CD4-positive, alpha-beta memory T cell (primary cell): ENCODE measurements at regions not wholly inside any gene's neighbourhood (a gene's known extent, or its start where the extent isn't known, plus 50 kb on each side); places are given as distances from the start of the nearest gene placed in this dataset.

Source experiments
- CTCF ChIA-PET: fragments of 350-600 bp; sonication (Branson Sonifier 250); formaldehyde crosslinking; loops from one replicate; lab custom pipeline; 2021; ENCODE audit warnings: inconsistent platforms; ENCODE audit not compliant: partially characterized antibody; lab: Charles Lee
- POLR2A ChIA-PET: fragments of 350-600 bp; sonication (Branson Sonifier 250); formaldehyde crosslinking; loops from one replicate; lab custom pipeline; 2021; ENCODE audit not compliant: partially characterized antibody; lab: Charles Lee
- DNase-seq, 5 donors: peaks; one replicate each; pipeline versions ENCODE4 v3.0.0 to v3.0.0-alpha.2; 2020 to 2022; ENCODE audit warnings: mixed read lengths in 1 of 5
- H3K27ac ChIP-seq: one replicate; pipeline ENCODE4 v1.7.0; 2013; ENCODE audit warnings: low read depth, low read length
- H3K27me3 ChIP-seq: 2 replicates; pipeline ENCODE4 v1.7.0; 2013; ENCODE audit warnings: mild to moderate bottlenecking, low read length, moderate library complexity; ENCODE audit not compliant: insufficient read depth
- H3K36me3 ChIP-seq: 2 replicates; pipeline ENCODE4 v1.7.0; 2013; ENCODE audit warnings: mild to moderate bottlenecking, low read length, moderate library complexity; ENCODE audit not compliant: insufficient read depth
- H3K4me1 ChIP-seq: 2 replicates; pipeline ENCODE4 v1.7.0; 2013; ENCODE audit warnings: mild to moderate bottlenecking, low read length, moderate library complexity; ENCODE audit not compliant: insufficient read depth
- H3K4me3 ChIP-seq, 2 donors: one replicate each; pipeline ENCODE4 v1.7.0; 2013; ENCODE audit warnings: low read length in 2 of 2, mild to moderate bottlenecking in 1 of 2
- H3K9me3 ChIP-seq, 2 donors: one replicate each; pipeline ENCODE4 v1.7.0; 2013; ENCODE audit warnings: low read length in 2 of 2, control low read depth in 1 of 2; ENCODE audit not compliant: control insufficient read depth in 1 of 2
- H3K27ac Mint-ChIP-seq, 7 donors: one replicate each; pipeline ENCODE4 v1.8.0; 2020 to 2021; ENCODE audit warnings: mixed read lengths in 7 of 7, mild to moderate bottlenecking in 6 of 7, inconsistent platforms in 3 of 7, moderate library complexity in 3 of 7
- H3K27me3 Mint-ChIP-seq, 2 donors: one replicate each; pipeline ENCODE4 v1.8.0; 2020 to 2021; ENCODE audit warnings: mixed read lengths in 2 of 2
- H3K36me3 Mint-ChIP-seq, 2 donors: one replicate each; pipeline ENCODE4 v1.8.0; 2020 to 2021; ENCODE audit warnings: mixed read lengths in 2 of 2, inconsistent platforms in 1 of 2, mild to moderate bottlenecking in 1 of 2
- H3K4me1 Mint-ChIP-seq, 4 donors: one replicate each; pipeline ENCODE4 v1.8.0; 2020 to 2021; ENCODE audit warnings: mixed read lengths in 4 of 4, mild to moderate bottlenecking in 1 of 4
- H3K4me3 Mint-ChIP-seq, 8 donors: one replicate each; pipeline ENCODE4 v1.8.0; 2020 to 2021; ENCODE audit warnings: mixed read lengths in 8 of 8, mild to moderate bottlenecking in 7 of 8, moderate library complexity in 6 of 8, inconsistent platforms in 3 of 8
- H3K9me3 Mint-ChIP-seq, 8 donors: one replicate each; pipeline ENCODE4 v1.8.0; 2020 to 2021; ENCODE audit warnings: mixed read lengths in 8 of 8, mild to moderate bottlenecking in 5 of 8, inconsistent platforms in 3 of 8, moderate library complexity in 1 of 8
- intact Hi-C: fragments of 100-400 bp; cut with micrococcal nuclease; formaldehyde crosslinking; loops from one replicate; pipeline ENCODE4 v1.15.1; 2023

DNA sequence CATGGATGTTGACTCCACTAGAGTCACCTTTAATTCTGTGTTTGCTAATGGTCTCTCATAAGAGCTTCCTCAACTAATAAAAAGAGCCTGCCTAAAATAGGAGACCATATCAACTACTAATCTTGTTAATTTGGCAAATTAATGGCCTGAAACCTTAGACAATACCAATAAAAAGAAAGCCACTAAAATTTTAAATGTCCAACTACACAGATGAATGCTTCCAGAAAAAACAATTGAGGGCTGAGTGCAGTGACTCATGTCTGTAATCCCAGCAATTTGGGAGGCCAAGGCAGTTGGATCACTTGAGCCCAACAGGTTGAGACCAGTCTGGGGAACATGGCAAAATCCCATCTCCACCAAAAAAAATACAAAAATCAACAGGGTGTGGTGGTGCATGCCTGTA is 230.9 kb downstream of the NSUN3 start:
- no peak overlapping the region for H3K27ac Mint-ChIP-seq
- no peak overlapping the region for H3K4me3 Mint-ChIP-seq
- H3K4me1 Mint-ChIP-seq = no peaks in the 10 kb centered on the region
- H3K9me3 Mint-ChIP-seq = peaks cover 0 to 6% (median 0%) of the 10 kb centered on the region in 8 donors
- no peak overlapping the region for H3K27ac ChIP-seq
- H3K27me3 Mint-ChIP-seq = no peaks in the 10 kb centered on the region
- ChIA-PET CTCF (no interaction called here), POLR2A (no interaction called here)
- H3K4me3 ChIP-seq = no peak overlapping the region
- H3K36me3 ChIP-seq = no peaks in the 10 kb centered on the region
- H3K9me3 ChIP-seq = no peaks in the 10 kb centered on the region
- H3K27me3 ChIP-seq = no peaks in the 10 kb centered on the region
- intact Hi-C loops = no loop called here
- no peaks in the 10 kb centered on the region for H3K4me1 ChIP-seq
- no peaks in the 10 kb centered on the region for H3K36me3 Mint-ChIP-seq
- DNase-seq = no peak

DNA sequence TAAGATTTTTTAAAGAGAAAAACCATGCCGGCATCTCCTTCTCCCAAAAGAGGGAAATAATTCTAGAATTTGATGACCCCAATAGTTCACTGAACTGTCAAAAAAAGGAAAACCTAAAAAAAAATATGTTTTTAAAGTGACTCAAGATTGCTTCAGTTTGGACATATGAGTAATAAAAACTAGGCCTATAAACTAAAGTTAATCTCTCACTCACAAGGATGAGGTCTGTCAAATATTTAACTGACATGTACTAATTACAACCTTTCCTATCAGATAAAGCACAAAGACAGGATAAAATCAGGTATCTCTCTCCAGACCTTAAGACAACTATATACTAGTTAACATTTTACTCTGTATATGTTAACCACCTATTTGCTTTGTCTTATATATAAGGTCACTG is 231.9 kb downstream of the NSUN3 start:
- Mint-ChIP-seq H3K36me3 (no peaks in the 10 kb centered on the region), H3K4me1 (no peaks in the 10 kb centered on the region), H3K9me3 (peaks cover 0 to 6% (median 0%) of the 10 kb centered on the region in 8 donors), H3K27me3 (no peaks in the 10 kb centered on the region), H3K27ac (no peak overlapping the region), H3K4me3 (no peak overlapping the region)
- no peaks in the 10 kb centered on the region for H3K36me3 ChIP-seq
- H3K27ac ChIP-seq = no peak overlapping the region
- no peaks in the 10 kb centered on the region for H3K9me3 ChIP-seq
- ChIA-PET CTCF (no interaction called here), POLR2A (no interaction called here)
- no peak overlapping the region for H3K4me3 ChIP-seq
- intact Hi-C loops = no loop called here
- no peaks in the 10 kb centered on the region for H3K4me1 ChIP-seq
- DNase-seq = no peak
- no peaks in the 10 kb centered on the region for H3K27me3 ChIP-seq

DNA sequence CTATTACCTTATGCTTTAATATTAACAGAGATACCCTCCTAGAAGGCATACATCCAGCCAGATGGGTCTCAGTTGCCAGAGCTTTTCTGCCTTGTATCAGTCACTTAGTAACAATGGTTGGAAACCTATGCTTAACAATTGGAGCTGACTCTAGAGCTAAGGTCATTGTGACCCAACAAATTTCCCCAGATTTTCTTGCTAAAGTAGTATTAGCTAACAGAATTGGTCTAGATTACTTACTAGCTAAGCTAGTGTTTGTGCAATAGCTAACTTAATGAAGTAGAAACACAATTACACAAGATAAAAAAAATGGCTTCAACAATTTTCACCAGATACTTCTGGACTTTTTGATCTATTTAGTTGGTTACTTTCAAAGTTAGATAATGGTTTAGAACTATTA is 236.9 kb downstream of the NSUN3 start:
- CTCF ChIA-PET = no interaction called here

DNA sequence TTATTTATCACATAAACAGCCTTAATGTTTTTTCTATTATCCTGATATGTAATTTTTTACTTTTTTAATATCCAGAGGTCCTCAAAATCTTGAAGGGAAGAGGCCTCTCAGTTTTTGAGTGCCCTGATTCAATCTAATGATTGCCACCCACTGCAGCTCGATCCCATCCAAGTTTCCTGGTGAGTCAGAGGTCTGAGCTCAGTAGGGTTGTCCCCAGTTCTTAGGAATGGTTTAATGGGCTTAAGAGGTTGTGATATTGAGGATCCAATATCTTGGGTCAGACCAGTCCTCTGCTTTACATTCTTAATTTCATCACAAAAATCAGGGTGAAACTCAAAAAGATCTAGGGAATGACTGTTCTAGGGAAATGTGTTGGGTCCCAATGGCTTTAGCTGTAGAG is 238.5 kb downstream of the NSUN3 start:
- H3K4me3 Mint-ChIP-seq = no peak overlapping the region
- H3K9me3 Mint-ChIP-seq = no peaks in the 10 kb centered on the region
- CTCF ChIA-PET = no interaction called here
- no peaks in the 10 kb centered on the region for H3K36me3 Mint-ChIP-seq
- no peak overlapping the region for H3K4me3 ChIP-seq
- H3K9me3 ChIP-seq = no peaks in the 10 kb centered on the region
- POLR2A ChIA-PET = no interaction called here
- H3K27ac ChIP-seq = no peak overlapping the region
- no peaks in the 10 kb centered on the region for H3K36me3 ChIP-seq
- H3K27me3 ChIP-seq = no peaks in the 10 kb centered on the region
- H3K4me1 ChIP-seq = no peaks in the 10 kb centered on the region
- no peaks in the 10 kb centered on the region for H3K4me1 Mint-ChIP-seq
- no peaks in the 10 kb centered on the region for H3K27me3 Mint-ChIP-seq
- DNase-seq = no peak
- intact Hi-C loops = no loop called here
- H3K27ac Mint-ChIP-seq = no peak overlapping the region

More for the DNA sequence above, 236.9 kb downstream of the NSUN3 start:
- Histone ChIP-seq H3K4me3 (no peak overlapping the region), H3K27ac (no peak overlapping the region), H3K4me1 (no peaks in the 10 kb centered on the region), H3K36me3 (no peaks in the 10 kb centered on the region), H3K27me3 (no peaks in the 10 kb centered on the region), H3K9me3 (no peaks in the 10 kb centered on the region)
- no peak for DNase-seq
- no peaks in the 10 kb centered on the region for H3K4me1 Mint-ChIP-seq
- H3K36me3 Mint-ChIP-seq = no peaks in the 10 kb centered on the region
- H3K9me3 Mint-ChIP-seq = no peaks in the 10 kb centered on the region
- POLR2A ChIA-PET = no interaction called here
- no peaks in the 10 kb centered on the region for H3K27me3 Mint-ChIP-seq
- H3K4me3 Mint-ChIP-seq = no peak overlapping the region
- H3K27ac Mint-ChIP-seq = no peak overlapping the region
- intact Hi-C loops = no loop called here

DNA sequence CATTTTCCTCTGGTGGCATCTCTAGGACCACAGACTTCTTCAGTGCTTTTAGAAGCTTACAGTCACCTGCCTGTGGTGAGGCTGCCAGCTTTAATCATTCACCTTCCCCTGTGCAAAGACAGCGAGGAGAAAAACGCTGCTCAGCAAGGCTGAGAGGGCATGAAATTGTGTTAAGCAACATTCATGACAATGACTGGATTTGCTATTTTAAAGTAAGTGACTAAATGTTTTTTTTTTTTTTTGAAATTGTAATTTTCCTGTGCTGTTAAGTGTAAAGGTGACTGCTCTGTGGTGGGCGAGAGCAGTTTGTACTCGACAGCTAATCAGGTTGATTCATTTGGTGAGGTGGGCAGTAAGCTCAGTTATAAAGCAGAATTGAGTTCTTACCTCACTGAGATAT is 240.4 kb downstream of the NSUN3 start:
- intact Hi-C loops = no loop called here
- H3K36me3 ChIP-seq = no peaks in the 10 kb centered on the region
- Mint-ChIP-seq H3K36me3 (no peaks in the 10 kb centered on the region), H3K27me3 (no peaks in the 10 kb centered on the region), H3K27ac (no peak overlapping the region), H3K9me3 (peaks cover 0 to 4% (median 0%) of the 10 kb centered on the region in 8 donors), H3K4me3 (no peak overlapping the region), H3K4me1 (no peaks in the 10 kb centered on the region)
- H3K27ac ChIP-seq = no peak overlapping the region
- no peaks in the 10 kb centered on the region for H3K27me3 ChIP-seq
- ChIA-PET CTCF (interaction anchor here (0.7 kb wide), 1 partner anchor 38 kb away, joined by 4 read pairs; no protein-coding TSS in a partner anchor), POLR2A (no interaction called here)
- no peaks in the 10 kb centered on the region for H3K4me1 ChIP-seq
- no peak for DNase-seq
- H3K4me3 ChIP-seq = no peak overlapping the region
- H3K9me3 ChIP-seq = no peaks in the 10 kb centered on the region

DNA sequence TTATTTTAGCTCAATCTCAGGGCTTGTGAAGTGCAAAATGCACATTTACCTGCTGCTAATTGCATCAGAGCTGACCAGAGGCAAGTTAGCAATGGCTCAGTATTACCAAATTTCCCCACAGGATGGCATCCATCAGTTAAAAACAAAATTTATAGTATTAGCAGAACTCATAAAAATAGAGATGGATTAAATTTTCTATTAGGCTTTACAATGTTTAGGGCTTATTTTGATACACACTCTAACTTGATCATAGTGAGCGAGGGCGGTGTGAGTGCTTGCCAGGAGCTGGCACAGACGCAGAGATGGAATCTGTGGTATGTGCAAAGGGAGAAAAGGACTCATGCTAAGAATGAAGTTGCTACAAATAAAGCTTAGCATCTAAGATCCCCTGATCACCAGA is 241.0 kb downstream of the NSUN3 start:
- peaks cover 0 to 4% (median 0%) of the 10 kb centered on the region in 8 donors for H3K9me3 Mint-ChIP-seq
- H3K9me3 ChIP-seq = no peaks in the 10 kb centered on the region
- no peak overlapping the region for H3K4me3 Mint-ChIP-seq
- ChIA-PET POLR2A (no interaction called here), CTCF (no interaction called here)
- no peaks in the 10 kb centered on the region for H3K36me3 ChIP-seq
- intact Hi-C loops = no loop called here
- H3K27me3 ChIP-seq = no peaks in the 10 kb centered on the region
- no peak overlapping the region for H3K27ac ChIP-seq
- H3K4me1 ChIP-seq = no peaks in the 10 kb centered on the region
- H3K36me3 Mint-ChIP-seq = no peaks in the 10 kb centered on the region
- H3K27me3 Mint-ChIP-seq = no peaks in the 10 kb centered on the region
- no peak for DNase-seq
- no peak overlapping the region for H3K27ac Mint-ChIP-seq
- H3K4me3 ChIP-seq = no peak overlapping the region
- no peaks in the 10 kb centered on the region for H3K4me1 Mint-ChIP-seq

DNA sequence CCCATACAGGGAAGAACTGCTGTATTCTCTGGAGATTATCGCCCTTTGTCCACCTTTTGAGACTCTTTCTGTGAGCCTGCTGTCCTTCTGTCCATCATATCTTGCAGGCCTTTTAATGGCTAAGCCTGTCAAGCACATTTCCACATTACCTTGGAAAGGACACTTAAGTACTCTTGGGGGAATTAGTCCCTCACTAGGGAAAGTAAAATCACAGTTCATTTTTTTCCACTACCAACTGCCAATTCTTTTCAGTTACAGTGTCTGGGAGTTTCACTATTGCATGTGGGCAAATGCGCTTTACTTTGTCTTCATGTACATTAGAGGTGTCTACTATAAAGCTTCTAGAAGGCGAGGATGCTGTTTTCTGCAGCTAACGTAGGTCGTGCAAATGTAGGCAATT is 242.1 kb downstream of the NSUN3 start:
- H3K36me3 ChIP-seq = no peaks in the 10 kb centered on the region
- peaks cover 0 to 4% (median 0%) of the 10 kb centered on the region in 8 donors for H3K9me3 Mint-ChIP-seq
- no peak overlapping the region for H3K27ac Mint-ChIP-seq
- intact Hi-C loops = no loop called here
- no peak overlapping the region for H3K4me3 ChIP-seq
- POLR2A ChIA-PET = no interaction called here
- no peaks in the 10 kb centered on the region for H3K9me3 ChIP-seq
- CTCF ChIA-PET = no interaction called here
- H3K27ac ChIP-seq = no peak overlapping the region
- H3K27me3 Mint-ChIP-seq = peaks cover 0 to 3% of the 10 kb centered on the region in 2 donors
- no peak for DNase-seq
- no peaks in the 10 kb centered on the region for H3K4me1 ChIP-seq
- no peaks in the 10 kb centered on the region for H3K27me3 ChIP-seq
- H3K4me1 Mint-ChIP-seq = no peaks in the 10 kb centered on the region
- no peak overlapping the region for H3K4me3 Mint-ChIP-seq
- no peaks in the 10 kb centered on the region for H3K36me3 Mint-ChIP-seq
